HG02610 (cell line): ENCODE measurements at regions not wholly inside any gene's neighbourhood (a gene's known extent, or its start where the extent isn't known, plus 50 kb on each side); places are given as distances from the start of the nearest gene placed in this dataset.
"Not testable (repeated sequence)": the region's sequence is repeated elsewhere in the genome, so short reads cannot be mapped to it uniquely, and the experiment has no call there.

Source experiments
- ATAC-seq: cut with Tn5 transposase; IDR thresholded peaks from one replicate; pipeline ENCODE4 v1.9.1; 2021; ENCODE audit warnings: mild to moderate bottlenecking, moderate library complexity; ENCODE audit not compliant: unreplicated experiment

DNA sequence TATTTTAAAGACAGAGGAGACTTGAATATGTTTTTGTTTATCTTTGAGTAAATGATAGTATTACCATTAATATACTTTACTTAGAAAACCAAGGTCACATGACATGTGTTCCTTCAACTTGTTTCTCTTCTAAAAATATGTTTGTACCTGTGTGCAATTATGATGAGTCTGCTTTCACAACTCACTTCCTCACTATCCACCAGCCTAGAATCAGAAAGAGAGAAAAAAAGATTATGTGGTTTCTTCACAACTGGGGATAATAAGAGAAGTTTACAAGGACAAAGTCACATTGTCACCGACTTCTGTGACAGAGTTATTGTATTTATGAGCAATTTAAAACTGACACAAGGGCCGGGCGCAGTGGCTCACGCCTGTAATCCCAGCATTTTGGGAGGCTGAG is 1112.1 kb downstream of the RPA4 start:
- ATAC-seq: no peak

- ATAC-seq: no peak
Observed at GRCh38 chrX:98028691-98029090, 1145.0 kb downstream of the RPA4 start.

GRCh38 chrX:98029861-98030260 is 1146.2 kb downstream of the RPA4 start:
- ATAC-seq: no peak

DNA sequence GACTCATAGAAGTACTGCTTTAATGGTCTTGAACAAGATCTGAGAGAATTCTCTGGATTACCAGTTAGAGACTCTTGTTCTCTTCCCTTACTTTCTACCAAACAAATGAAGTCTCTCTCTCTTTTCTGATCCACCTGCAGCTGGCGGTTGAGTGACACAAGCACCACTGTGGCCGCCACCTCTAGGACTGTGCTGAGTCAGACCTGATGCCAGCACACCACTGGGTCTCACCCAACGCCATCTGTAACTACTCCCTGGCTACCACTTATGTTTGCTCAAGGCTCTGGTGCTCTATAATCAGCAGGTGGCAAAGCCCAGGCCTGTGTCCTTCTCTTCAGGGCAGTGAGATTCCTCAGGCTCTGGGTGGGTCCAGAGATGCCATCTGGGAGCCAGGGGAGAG is 1173.5 kb downstream of the RPA4 start:
- ATAC-seq: no peak

DNA sequence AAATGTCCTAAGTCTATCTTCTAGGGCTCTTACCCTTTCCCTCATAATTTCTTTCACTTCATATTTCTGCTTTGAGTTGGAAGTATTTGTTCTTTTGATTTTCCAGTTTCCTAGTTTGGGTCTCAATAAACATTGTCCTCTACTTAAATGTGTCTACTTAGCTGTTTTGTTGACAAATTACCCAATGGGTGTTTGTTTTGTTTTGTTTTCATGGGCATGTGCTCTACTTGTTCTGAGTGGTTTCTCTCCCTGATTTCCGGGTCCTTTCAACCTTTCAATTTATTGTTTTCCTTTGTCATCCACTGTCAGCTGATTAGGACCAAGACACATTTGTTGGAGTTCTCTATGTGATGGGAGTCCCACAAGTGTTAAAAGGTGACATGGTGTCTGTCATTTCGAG is 1181.4 kb downstream of the RPA4 start:
- ATAC-seq: no peak

- no peak for ATAC-seq
Observed at GRCh38 chrX:98067611-98068010, 1183.9 kb downstream of the RPA4 start.

GRCh38 chrX:98068024-98068580 is 1184.4 kb downstream of the RPA4 start:
- no peak for ATAC-seq

- ATAC-seq: no peak
Observed at GRCh38 chrX:98071331-98071730, 1187.6 kb downstream of the RPA4 start.

- ATAC-seq: no peak
Observed at GRCh38 chrX:98077440-98077839, 1193.7 kb downstream of the RPA4 start.

- no peak for ATAC-seq
Observed at GRCh38 chrX:98111684-98112083, 1228.0 kb downstream of the RPA4 start.

GRCh38 chrX:98114021-98114420 is 1230.3 kb downstream of the RPA4 start:
- ATAC-seq: no peak

DNA sequence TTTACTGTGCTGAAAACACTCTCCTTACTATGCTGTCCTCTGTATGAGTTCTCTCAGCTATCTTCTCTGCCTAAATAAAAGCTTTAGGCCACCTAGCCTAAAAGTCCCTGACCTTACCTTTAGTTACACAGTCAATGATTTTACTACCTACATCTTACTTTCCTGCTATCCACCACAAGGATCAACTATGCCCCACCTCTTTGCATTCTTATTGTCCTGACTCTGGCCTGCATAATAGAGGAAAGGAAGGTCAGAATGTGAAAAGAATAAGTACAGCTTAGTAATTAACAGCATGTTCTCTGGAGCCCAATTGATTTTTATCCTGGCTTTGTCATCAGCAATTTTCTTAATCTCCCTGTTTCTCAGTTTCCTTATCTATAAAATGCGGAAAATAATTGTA is 1257.8 kb downstream of the RPA4 start:
- no peak for ATAC-seq

- no peak for ATAC-seq
Observed at GRCh38 chrX:98191003-98191402, 1307.3 kb downstream of the RPA4 start.

DNA sequence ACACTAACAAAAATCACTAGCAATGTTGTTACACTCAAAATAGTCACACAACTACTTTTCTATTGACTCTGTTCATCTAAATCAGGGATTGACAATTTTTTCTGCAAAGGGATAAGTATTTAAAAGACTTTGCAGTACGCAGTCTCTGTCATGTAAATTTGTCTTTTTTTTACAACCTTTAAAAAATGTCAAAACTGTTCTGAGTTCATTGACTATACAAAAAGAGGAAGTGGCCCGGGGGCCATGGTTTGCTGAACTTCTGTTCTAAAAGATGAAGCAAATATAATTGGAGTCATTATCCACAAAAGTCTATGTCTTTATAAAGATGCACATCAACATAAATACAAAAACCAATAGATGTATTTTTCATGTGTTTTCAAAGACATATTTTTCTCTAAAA is 1310.3 kb downstream of the RPA4 start:
- ATAC-seq: no peak

DNA sequence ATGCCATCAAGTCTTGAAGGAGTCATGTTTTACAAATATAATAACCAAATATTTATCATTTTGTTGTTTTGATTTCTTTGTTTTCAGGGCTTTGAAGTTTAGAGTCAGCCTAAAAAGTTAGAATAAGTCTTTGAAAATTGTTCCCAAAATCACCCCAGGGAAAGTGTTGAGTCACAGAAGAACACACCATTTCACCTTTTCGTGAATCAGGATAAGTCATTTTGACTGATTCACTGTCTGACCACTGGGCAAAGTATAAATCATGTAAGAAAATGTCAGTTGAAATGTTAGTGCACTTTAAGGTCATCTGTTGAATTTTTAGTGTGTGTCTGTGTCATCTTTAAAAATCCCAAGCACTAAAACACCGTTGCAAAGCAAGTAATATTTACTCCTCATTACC is 1320.1 kb downstream of the RPA4 start:
- no peak for ATAC-seq

DNA sequence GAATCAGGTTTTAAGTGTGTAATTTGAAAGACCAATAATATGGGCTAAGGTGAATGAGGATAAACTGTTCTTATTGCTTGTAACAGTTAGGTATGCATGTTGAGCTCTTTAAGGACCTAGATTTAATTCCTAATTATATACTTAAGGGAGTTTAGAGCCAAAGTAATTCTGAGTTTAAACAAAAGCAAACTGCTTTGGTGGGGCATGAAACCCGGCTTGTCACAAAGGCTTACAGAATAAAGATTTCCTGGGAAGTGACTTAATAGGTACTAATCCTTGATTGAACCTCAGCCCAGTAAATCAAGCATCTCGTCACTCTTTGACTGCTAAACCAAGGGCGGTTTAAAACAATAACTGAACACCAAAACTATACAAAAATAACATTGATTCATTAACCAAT is 1324.2 kb downstream of the RPA4 start:
- no peak for ATAC-seq

DNA sequence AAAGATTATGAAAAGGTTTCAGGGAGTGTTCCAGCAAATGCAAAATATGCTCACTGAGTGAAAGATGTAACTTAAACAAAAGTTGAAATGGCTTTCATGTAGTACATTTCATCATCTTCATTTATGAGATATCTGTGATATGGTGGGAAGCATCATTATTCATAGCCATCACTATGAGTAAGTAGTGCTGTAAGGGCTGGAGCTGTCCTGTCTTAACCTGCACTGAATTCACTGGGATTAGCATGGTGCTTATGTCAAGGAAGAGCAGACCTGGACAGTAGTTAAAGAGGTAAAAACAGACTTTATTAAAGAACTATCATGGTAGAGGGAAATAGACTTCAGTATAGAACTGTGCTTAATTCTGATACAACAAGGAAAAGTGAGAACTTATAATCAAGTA is 1347.3 kb downstream of the RPA4 start:
- no peak for ATAC-seq

DNA sequence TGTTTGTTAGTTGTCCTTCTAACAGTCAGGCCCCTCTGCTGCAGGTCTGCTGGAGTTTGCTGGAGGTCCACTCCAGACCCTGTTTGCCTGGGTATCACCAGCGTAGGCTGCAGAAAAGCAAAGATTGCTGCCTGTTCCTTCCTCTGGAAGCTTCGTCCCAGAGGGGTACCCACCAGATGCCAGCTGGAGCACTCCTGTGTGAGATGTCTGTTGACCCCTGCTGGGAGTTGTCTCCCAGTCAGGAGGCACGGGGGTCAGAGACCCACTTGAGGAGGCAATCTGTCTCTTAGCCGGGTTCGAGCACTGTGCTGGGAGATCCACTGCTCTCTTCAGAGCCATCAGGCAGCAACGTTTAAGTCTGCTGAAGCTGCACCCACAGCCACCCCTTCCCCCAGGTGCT is 1356.4 kb downstream of the RPA4 start:
- not testable (repeated sequence) for ATAC-seq

DNA sequence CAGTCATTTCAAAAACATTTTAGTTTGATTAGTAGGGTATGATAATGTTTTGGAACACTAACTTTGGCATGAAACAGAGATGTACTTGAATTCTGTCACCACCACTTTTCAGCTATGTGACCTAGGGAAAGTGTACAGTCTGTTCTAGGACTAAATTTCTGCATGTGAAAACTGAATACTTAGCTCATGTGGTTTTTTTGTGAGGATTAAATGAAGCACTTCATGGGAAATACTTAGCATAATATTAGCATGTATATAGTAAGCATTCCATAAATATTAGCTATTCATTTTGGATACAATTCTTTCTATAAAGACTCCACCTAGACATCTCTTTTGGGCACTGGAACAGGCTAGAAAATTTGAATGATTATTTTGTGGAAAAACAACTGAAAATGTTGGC is 1379.4 kb downstream of the RPA4 start:
- no peak for ATAC-seq

- ATAC-seq: no peak
Observed at GRCh38 chrX:98289726-98290125, 1406.0 kb downstream of the RPA4 start.

GRCh38 chrX:98294310-98294709 is 1410.6 kb downstream of the RPA4 start:
- ATAC-seq: no peak

GRCh38 chrX:98296129-98296528 is 1412.4 kb downstream of the RPA4 start:
- ATAC-seq: no peak

DNA sequence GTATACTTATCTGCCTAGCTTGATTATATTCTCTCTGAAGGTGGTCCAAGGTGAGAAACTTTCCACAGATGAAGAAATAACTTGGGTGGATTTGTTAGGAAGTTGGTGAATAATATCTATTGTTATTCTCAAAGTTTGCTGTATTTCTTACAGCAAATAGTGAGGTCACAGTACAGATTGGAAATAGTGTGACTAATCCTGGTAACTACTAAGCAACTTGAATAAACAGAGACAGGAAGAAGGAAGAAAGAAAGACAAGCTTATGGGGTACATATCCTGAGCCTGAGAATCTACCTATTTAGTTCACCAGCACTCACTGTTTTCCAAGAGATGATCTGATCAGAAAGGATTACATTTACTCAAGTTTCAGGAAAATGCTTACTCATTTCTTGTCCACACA is 1416.1 kb downstream of the RPA4 start:
- no peak for ATAC-seq

DNA sequence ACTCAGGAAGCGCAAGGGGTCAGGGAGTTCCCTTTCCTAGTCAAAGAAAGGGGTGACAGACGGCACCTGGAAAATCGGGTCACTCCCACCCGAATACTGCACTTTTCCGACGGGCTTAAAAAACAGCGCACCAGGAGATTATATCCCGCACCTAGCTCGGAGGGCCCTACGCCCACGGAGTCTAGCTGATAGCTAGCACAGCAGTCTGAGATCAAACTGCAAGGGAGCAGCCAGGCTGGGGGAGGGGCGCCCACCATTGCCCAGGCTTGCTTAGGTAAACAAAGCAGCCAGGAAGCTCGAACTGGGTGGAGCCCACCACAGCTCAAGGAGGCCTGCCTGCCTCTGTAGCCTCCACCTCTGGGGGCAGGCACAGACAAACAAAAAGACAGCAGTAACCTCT is 1416.8 kb downstream of the RPA4 start:
- ATAC-seq: not testable (repeated sequence)
